Limb (tissue), 2 donors: ENCODE measurements at regions not wholly inside any gene's neighbourhood (a gene's known extent, or its start where the extent isn't known, plus 50 kb on each side); places are given as distances from the start of the nearest gene placed in this dataset.
"Not testable (repeated sequence)": the region's sequence is repeated elsewhere in the genome, so short reads cannot be mapped to it uniquely, and the experiment has no call there.

Source experiments
- DNase-seq, 2 donors: peaks; one replicate each; pipeline ENCODE4 v3.0.0-alpha.2; 2016; ENCODE audit errors: extremely low spot score in 2 of 2

DNA sequence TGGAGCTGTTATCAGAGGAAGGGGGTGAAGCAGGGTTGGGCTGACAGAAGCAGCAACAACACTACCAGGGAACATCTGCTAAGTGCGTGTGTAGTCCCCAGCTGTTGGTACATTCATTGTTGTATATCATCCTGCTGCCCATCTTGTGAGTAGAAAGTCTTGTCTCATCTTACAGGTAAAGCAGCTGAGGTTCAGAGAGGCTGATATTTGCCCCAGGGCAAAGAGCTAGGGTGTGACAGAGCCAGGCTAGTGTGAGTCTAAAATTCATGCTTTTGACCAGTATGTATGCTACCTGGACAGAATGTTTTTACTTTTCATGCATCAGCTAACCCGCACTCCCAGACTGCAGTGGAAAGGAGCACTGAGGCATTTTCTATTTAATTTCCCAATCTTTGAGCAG lies 221.6 kb downstream of the STK31 start:
- DNase-seq: no peak

DNA sequence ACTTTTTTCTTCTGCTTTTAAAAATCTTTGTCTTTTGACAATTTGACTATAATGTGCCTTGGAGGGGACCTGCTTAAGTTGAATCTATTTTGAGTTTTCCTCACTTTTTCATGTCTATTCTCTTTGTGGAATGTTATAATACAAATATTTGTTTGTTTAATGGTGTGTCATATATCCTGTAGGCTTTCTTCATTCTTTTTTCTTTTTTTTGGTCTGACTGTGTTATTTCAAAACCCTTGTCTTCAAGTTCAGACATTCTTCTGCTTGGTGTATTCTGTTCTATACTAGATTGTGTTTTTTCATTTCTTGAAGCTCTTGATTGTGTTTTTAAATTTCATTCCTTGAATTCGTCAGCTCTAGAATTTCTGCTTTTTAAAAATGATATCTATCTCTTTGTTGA lies 228.2 kb downstream of the STK31 start:
- DNase-seq: no peak

GRCh38 chr7:23938937-23939552 lies 229.0 kb downstream of the STK31 start:
- DNase-seq: peak in 1 of 2 donors; percentile 42

- not testable (repeated sequence) for DNase-seq
Measured at GRCh38 chr7:23939747-23940146, 229.7 kb downstream of the STK31 start.

GRCh38 chr7:23941551-23941950 lies 231.5 kb downstream of the STK31 start:
- DNase-seq: no peak

DNA sequence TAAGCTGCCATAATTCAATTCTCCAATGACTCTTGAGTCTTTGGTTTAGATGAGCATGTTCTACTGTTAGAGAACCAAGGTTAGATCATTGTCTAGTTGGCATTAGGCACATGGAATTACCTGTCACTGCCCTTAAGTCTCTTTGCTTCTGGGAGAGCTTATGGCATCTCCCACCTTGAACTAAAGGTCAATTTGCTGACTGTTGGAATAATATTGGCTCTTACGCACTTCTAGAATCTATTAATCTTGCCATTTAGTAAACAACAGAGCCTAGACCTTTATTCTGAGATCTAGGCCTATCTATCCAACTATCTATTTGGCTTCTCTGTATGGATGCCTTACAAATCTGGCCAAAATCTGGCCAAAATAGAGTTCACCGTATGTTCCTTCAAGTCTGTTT lies 232.0 kb downstream of the STK31 start:
- DNase-seq: no peak

GRCh38 chr7:23944131-23944530 lies 234.1 kb downstream of the STK31 start:
- DNase-seq: no peak

DNA sequence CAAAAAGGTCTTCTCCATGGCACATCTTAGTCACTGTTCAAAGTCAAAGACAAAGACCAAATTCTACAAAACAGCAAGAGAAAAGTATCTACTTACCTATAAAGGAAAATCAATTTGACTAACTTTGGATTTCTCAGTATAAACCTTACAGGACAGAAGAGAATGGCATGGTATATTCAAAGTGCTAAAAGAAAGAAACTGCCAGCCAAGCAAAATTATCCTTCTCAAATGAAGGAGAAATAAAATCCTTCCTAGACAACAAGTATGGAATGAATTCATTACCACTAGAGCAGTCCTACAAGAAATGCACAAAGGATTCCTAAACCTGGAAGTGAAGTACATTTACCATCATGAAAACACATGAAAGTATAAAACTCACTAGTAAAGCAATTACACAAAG lies 235.5 kb downstream of the STK31 start:
- no peak for DNase-seq

DNA sequence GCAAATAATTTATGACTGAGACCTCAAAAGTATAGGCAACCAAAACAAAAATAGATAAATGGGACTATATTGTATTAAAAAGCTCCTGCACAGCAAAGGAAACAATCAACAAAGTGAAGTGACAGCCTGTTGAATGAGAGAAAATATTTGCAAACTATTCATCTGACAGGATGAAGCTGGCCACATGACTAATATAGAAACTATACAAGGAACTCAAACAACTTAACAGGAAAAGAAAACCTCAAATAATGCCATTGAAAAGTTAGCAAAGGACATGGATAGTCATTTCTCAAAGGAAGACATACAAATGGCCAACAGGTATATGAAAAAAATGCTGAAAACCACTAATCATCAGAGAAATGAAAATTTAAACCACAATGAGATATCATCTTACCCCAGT lies 245.1 kb downstream of the STK31 start:
- no peak for DNase-seq

GRCh38 chr7:23955600-23956149 lies 245.7 kb downstream of the STK31 start:
- no peak for DNase-seq

DNA sequence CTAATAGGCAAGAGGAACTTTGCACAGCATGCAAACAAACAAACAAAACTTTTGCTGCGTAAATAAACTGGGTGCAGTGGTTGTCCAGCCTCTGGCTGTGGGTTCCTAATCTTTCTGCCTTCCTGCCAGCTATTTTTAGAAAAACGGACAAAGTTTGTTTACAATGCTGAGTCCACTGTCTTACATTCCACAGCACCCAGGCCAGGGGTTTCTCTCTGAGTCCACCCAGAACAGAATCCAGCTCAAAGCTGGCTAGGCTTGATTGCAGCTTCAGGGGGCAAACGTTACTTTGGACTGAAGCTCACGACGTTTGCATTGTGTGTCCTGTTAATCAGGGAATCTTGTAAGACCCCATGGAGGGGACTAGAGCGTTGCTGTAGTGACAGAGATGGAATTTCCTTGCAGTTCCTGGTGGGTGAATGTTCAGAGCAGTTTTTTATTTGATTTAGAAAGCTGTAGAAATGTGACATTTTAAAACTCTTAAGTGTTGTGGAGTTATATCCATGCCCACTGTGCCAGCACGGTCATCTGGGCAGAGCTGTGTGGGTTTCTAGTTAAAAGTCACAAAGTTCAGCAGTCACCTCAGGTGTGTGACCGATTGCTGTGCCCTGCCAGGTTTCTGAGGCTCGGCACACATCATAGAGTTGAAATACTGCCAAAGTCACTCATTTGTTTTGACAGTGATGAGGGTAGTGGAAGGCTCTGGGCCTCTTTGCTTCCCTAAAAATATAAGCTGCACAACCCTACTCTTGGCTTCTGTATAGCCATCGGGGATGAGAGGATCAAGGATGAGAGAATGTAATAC lies 247.0 kb downstream of the STK31 start:
- DNase-seq: no peak

- no peak for DNase-seq
Measured at GRCh38 chr7:23959821-23960220, 249.8 kb downstream of the STK31 start.

GRCh38 chr7:23960361-23960760 lies 250.3 kb downstream of the STK31 start:
- no peak for DNase-seq

DNA sequence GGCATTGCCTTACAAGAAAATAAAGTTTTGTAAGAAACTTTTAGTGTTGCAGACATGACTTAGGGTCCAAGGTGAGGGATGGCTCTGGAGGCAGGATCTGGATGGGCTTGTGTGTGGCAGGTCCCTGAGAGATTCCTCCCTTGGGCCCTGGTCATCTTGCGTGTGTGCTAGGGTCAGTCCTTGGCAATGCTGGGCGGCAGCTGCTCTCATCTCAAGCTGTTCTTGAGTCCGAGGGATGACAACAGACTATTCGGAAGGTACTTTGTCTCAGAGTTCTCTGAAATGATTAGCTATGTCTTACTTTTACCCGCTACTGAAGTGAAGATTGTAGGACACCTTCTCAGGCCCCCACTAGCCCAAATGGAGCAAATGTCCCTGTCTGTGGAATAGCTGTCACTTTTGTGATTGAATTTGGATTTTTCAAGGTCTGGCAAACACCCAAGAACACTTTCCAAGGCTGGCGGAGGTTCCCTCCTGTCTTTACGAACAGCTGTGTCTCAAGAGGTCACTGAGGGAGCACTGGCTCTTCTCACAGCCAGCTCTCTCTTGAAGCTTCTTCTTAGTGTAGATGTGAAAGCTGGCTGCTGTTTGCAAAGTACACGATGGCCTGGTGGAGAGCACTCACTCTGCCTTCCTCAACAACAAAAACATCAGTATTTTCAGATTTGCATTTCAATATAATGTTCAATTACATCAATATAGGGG lies 253.6 kb downstream of the STK31 start:
- no peak for DNase-seq

- no peak for DNase-seq
Measured at GRCh38 chr7:23964715-23965114, 254.7 kb downstream of the STK31 start.

GRCh38 chr7:23965296-23965695 lies 255.3 kb downstream of the STK31 start:
- DNase-seq: no peak

DNA sequence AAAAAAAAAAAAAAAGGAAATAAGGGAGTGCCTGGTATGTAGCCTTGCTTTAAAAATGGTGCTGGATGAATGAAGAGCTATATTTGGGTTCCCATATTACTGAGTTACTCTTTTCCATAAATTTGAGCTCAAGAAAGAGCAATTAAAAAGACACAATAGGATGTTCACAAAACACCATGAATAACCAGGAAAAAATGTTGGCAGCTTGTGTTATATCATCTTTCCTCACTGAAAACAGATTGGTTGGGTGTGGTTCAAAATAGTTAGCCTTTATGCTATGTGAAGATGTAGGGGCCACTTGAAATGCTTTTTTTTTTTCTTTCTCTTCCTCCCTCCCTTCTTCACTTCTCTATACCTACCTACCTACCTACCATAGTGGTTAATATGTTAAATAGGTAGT lies 256.9 kb downstream of the STK31 start:
- no peak for DNase-seq

DNA sequence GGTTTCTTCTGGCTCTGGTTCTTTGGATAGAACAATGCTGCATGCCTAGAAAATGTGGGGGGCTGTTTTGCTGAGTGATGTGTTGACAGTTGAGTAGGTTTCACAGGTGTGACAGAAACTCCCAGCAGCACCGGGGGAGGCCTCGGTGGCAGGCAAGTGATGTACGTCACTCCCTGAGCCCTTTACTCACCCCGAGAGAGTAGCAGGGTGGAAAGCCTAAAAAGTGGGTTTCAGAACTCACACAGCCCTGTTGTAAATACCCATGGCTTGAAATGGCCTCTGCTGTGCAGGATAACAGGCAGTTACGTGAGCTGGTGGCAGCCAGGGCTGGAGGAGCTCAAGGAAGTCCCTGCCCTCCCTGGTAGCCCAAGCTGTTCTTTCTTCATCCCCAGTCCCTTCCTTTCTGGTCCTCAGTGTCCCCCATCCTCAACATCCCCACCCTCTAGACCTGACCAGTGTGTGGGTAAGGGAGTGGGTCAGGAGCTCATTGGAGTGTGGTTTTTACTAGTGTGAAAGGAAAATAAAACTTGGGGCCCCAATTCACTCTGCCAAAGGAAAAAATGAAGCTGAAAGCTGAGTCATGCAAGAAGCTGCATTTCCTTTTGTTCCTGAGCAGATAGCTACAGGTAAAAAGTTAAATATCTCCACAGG lies 258.1 kb downstream of the STK31 start:
- no peak for DNase-seq

- DNase-seq: no peak
Measured at GRCh38 chr7:23968791-23969190, 258.8 kb downstream of the STK31 start.

DNA sequence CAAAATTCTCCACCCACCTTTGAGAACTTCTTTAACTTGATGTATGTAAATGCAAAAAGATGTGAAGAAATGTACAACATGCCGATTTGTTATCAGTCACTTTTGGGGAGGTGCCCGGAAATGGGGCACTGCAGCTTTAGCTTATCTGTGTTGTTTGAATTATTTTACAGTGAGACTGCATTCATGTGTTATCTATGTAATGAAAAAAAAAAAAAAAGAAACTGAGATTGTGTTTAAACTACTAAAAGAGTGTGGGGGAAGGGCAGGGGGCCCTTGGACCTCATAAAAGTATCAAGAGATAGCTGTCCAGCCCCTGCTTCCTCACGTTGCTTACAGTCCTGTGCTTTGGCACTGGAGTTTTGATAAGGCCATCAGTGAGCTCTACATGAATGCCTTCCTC lies 259.4 kb downstream of the STK31 start:
- DNase-seq: no peak

GRCh38 chr7:23970193-23970592 lies 260.2 kb downstream of the STK31 start:
- no peak for DNase-seq

DNA sequence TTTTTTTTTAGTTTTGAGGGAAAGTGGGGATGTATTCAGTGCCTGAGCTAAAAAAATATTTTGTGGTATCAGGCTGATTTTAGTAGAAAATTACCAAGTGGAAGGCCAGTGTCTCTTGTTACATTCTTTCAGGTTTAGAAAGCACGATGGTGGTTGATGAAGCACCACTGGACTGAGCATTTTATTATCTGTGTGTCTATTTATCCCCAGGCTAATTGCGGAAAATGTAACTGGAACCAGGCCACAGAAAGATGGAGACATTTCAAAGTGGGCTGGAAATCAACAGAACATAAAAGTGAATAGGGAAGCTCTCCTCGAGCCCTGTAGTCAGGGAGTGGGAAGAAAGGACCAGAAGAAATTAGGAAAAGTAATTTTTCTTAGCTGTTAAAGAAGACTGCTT lies 261.0 kb downstream of the STK31 start:
- DNase-seq: no peak
